ENCODE measurements at regions not wholly inside any gene's neighbourhood (a gene's known extent, or its start where the extent isn't known, plus 50 kb on each side); places are given as distances from the start of the nearest gene placed in this dataset.
"Not testable (repeated sequence)": the region's sequence is repeated elsewhere in the genome, so short reads cannot be mapped to it uniquely, and the experiment has no call there.

DNA sequence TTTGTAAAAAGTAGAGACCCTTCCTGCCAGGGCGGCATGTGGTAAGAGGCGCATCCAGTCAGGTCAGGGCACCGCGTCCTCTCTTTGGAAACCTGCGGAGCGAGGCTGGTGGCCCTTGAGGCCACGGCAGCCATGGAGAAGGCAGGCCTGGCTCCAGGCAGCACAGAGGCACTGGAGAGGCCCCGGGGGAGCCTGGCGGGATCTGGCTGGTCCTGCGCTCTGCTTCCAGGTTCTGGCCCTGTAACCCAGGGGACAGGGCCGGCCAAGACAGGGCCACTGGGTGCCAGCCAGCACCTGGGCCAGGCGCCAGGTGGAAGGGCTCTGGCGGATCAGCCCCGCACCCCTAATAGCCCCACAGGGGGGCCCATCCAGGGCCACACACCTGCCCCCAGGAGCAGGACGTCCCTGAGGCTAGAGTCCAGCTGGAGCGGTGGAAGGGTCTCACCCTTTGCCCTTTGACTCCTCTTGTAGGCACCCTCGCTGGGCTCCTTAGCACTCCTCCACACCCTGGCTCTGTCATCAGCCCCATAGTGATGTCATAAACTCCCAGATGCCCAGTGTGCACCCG is 272.4 kb upstream of the NRSN1 start:
- not testable (repeated sequence) for DNase-seq

DNA sequence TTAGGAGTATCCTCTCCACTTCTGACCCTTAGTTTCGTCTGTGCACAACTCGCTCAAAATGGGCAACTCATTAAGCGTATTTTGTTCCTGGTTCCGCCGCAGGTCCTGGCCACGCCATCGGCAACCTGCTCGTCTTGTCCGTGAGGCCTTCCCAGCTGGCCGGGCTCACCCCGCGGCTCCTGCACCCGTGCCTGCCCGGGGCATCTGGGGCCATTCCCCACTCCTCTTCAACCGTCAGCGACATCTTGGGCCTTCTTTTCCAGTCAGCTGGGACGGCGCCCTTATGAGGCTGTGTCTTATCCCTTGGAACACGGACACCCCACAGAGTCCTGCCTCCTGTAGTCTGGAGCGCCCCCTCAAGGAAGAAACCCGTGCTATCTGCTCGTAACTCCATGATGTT is 271.9 kb upstream of the NRSN1 start:
- not testable (repeated sequence) for DNase-seq

DNA sequence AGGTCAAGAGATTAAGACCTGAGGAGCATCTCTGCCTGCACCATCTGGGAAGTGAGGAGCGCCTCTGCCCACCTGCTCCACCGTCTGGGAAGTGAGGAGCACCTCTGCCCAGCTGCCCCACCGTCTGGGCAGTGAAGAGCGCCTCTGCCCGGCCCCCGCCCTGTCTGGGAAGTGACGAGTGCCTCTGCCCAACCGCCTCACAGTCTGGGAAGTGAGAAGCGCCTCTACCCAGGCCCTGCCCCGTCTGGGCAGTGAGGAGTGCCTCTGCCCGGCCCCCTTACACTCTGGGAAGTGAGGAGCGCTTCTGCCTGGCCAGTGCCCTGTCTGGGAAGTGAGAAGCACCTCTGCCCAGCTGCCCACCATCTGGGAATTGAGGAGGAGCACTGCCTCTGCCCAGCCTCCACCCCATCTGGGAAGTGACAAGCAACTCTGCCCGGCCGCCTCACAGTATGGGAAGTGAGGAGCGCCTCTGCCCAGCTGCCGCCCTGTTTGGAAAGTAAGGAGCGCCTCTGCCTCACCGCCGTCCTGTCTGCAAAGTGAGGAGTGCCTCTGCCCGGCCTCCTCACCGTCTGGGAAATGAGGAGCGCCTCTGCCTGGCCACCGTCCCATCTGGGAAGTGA is 270.4 kb upstream of the NRSN1 start:
- no peak for DNase-seq

DNA sequence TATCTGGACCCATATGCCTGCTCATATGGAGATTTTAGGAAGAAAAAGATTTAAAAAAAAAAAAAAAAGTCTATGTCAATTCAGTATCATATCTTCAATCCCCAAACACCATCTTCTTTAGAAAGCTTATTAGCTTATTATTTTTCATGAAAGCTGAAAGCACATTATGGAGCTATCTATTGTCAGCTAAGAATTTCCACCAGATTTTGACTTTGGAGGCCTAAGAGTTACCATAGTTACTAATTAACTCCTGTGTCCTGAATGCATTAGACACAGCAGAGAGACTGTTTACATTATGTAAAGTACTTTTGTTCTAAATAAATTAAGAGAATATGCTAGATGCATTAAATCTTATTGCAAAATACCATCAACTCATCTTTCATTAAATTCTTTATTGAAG is 255.5 kb upstream of the NRSN1 start:
- no peak for DNase-seq

DNA sequence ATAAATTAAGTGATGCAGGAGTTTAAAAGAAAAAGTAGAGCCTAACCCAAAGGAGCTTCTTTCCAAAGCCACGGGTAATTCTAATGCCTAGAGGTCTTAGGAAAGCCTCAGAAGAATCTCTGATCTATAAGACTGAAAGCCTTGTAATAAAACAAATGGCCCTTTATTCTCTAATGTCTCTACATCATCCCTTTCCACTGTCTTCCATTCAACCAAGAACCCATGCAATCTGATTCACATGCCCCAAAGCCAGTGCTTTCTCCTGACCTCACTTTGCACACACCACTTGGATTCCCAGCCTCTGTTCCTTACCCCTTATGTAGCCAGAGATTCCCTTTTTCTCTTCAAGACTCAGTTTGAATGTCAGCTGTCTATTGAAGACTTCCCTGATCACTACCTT is 252.9 kb upstream of the NRSN1 start:
- no peak for DNase-seq

DNA sequence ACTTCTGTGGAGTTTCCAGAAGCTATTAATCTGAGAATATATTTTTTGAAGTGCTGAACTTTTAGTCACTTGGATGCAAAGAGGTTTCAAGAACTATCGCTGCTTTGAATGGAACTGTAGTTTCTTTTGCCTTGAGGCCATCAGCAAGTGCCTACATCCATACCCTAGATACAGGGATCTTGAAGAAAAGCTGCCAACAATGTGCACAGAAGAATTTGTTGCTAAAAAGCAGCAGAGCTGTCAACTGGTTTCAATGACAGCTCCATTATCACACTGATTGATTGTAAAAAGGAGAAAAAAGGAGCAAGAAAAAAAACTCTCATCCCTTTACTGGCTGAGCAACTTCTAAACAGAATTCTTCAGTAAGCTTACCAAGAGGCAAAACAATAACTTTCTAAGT is 251.0 kb upstream of the NRSN1 start:
- DNase-seq: no peak

DNA sequence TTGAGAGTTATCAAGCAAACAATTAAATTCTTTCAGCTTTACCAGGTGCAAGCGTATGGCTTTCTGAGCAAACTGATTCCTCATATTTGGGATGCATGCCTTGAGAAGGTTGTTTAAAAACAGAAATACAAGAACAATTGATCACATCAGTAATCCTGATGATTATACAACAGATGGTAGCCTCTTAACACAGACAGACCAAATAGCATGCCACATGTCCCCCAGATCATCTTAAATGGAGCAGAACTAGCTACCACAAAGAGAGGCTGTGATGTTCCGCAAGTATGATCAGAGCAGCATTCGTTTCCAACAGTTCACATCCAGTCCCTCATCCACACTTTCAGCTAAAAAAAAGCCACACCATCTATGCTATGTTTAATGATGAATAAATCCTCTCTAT is 246.2 kb upstream of the NRSN1 start:
- DNase-seq: no peak

DNA sequence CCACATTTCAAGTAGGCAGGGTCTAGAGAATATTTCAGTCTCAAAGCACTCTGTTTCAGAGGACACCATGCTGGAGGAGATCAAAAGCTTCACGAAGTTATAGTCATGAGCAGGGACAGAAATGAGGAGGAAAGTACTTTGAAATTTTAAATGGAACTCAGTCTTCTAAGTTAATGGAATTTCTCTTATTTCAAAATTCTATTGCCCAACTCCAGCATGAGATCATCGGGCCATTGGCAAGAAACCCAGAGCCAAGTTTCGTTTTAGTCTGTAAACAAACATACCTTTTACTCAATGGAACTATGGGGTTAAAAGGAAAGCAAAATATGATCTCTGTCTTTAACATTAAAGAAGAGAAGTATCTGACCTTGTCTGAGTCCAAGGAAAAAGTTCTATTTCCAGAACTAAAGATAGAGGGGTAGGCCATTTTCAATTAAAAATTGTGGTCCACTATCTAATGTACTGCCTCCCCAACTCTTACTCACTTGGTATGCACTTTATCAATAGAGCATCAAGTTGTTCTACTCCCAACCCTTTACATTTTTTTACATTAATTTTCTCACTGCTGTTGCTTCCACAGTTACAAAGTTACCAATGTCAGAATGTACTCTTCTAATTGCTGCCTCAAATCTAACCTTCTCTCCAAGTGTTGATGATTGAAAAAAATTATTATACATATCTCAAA is 235.3 kb upstream of the NRSN1 start:
- no peak for DNase-seq

DNA sequence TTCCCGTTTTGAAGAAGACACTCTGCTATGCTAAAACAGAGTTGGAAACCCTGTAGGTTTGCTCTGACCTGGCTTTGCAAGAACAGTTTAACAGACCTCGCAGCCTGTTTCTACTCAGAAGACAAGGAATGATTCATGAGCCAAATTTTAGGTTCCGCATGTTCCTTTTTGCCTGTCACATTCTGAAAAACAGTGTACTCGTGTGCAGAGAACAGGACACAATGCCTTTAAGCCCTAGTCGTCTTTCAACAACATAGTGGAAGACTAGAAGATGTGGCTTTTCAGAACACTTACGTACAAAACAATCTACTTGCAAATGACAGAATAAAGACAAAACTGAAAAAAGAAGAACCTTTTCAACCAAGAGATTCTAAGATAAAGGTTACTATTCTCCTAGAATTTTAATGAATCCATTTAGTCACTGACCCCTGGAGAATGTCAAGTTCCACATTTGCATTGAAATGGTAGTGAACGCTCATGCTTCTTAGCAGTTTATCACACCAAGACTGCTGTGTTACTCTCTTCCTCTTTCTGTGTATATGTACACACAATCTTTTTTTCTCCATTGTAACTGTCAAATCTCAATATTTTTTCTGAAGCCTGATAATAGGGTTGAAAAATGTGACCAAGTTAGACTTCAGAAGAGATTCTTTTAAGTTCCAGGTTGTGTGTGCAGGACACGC is 220.7 kb upstream of the NRSN1 start:
- DNase-seq: no peak

DNA sequence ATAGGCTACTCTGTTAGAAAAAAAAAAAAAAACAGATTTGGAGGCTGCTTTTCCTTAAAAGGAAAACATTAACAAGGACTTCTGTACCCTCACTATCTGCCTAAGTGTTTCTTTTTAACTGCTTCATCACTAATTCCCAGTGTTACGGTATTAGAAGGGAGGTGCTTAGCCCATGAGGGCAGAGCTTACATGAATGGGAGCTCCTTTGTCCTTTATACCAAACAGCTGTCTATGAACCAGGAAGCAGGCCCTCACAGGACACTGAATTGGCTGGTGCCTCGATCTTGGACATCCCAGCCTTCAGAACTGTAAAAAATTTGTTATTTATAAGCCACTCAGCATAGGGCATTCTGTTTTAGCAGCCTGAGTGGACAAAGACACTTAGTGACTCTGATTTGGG is 215.6 kb upstream of the NRSN1 start:
- no peak for DNase-seq

DNA sequence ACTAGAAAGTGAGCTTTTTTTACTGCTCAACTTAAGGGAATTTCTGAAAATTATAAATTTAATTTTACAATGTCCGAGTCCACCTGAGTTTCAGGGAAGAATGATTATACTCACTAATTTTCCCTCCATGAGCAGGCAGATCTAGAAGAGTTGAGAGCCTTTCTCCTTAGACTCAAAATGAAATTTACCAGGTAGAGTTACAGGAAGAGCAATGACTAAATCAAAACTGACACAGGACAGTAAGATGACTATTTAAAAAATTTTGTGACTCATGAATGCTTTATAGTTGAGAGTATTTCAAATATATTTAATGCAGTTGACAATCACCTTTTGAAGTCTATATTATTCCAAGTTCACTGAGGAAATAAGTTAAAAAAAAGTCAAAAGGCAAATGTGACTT is 198.1 kb upstream of the NRSN1 start:
- DNase-seq: no peak

DNA sequence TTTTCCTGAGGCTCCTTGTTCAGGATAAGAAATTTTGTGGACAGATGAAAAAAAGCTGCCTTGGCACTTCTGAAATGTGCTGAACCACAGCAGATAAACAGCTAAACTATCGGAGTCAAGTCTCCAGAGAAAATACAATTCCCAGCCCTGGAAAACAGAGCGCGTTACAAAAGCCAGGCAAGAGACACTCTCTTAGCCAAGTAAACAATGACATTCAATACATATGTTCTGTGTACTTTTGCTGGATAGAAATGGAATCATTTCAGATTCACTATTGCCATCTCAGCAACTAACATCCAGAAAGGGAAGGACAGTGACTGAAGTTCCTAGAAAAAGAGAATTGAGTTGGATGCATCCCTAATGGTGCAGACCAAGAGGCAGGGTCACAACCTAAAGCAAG is 196.8 kb upstream of the NRSN1 start:
- no peak for DNase-seq

DNA sequence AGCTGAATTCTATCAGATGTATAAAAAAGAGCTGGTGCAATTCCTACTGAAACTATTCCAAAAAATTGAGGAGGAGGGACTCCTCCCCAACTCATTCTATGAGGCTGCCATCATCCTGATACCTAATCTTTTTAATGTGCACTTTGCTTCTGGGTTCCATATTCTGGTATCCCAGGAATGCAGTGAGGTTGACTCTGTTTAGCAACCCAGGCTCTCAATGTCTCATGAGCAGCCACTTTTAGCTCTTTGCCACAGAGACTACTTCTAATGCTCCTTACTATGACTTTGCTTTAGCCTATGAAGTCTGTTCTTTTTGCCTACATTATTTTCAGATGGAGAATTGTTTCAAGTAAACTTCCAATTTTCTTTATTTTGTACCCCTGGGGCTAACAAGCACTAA is 185.5 kb upstream of the NRSN1 start:
- DNase-seq: no peak

DNA sequence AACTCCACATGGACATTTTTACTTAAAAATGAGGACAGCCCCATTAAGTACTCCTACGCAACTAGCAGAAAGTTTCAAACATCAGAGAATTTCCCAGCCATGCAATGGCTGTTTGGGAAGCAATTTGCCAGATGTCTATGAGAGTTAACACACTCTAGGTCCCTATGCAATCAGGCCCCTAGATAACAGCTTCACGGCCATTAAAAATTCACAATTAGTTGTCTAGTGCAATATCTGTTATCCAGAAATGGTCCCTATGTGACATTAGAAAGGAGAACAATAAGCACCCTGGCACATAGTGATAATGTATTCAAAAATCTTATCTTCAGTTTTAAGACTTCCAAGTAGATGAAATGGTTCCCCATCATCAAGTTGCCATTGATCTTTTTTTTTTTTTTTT is 174.3 kb upstream of the NRSN1 start:
- DNase-seq: no peak

DNA sequence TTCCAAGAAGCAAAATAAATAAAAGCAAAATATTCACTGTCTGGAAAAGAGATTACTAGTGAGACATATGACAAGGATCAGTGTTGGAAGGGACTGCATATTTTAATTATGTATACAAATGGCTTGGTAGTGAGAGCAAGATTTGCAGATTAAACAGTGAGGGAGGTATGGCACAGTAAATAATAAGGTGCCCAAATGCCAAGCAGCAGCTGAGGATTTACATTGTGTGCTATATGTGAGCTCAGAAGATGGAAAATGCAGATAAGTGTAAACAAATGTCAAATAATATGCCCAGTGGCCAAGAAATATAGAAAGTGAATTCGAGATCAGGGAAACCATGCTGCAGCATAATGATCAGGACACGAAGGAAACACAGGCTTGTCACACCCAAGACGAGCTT is 173.8 kb upstream of the NRSN1 start:
- DNase-seq: no peak

DNA sequence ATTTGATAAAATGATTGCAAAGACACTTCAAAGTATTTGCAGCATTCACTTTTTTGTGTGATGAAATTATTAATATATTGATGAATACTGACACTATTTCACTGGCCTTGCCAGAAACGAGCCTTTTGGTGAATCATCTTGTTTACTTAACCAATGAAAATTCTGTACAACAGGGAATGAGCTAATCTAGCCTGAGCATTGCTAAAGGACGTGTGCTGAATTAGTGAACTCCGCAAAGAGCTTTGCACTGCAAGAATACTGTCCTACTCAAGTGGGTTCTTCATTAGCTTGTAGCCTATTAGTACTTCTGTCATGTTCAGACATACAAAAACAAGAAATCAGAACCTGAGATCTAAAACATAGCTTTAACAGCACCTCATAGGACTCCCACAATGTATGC is 172.0 kb upstream of the NRSN1 start:
- DNase-seq: no peak

DNA sequence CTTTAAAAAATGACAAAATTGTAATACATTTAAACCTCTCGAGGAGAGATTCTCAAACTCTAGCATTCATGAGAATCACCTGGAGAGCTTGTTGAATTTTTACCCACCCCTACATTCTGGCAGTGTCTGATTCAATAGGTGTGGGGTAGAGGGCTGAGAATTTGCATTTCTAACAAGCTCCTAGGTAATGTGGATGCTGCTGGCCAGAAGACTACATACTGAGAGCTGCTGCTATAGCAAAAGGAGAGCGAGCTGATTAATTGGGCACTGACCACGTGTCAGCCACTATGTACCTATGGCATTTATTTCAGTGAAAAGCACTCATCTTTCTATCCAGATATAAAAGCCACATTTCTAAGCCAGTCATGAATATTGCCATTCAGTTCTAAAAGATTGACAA is 169.0 kb upstream of the NRSN1 start:
- DNase-seq: no peak

DNA sequence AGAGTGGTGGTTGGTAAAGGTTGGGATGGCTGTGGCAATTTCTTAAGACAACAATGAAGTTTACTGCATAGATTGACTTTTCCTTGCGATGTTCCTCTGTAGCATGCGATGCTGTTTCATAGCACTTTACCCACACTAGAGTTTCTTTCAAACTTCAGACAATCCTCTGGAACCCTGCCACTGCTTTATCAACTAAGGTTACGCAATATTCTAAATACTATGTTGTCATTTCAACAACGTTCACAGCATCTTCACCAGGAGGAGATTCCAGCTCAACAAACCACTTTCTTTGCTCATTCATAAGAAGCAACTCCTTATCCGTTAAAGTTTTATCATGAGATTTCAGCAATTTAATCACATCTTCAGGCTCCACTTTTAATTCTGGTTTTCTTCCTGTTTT is 161.2 kb upstream of the NRSN1 start:
- DNase-seq: no peak

DNA sequence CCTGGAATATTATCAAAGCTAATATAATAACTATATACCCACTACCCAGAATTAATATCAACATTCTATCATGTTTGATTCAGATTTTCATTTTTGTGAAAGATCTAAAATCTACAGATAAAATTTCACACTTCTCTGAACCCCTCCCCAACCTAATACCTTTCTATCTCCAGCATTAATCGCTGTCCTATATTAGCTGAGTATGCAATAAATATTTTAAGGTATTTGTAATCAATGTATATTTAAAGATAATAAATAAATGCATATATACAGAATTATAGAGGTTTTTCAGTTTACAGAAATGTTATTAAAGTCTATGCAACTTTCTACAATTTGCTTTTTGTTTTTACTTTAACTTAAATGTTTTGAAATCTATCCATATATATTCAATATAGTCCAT is 156.7 kb upstream of the NRSN1 start:
- DNase-seq: no peak

DNA sequence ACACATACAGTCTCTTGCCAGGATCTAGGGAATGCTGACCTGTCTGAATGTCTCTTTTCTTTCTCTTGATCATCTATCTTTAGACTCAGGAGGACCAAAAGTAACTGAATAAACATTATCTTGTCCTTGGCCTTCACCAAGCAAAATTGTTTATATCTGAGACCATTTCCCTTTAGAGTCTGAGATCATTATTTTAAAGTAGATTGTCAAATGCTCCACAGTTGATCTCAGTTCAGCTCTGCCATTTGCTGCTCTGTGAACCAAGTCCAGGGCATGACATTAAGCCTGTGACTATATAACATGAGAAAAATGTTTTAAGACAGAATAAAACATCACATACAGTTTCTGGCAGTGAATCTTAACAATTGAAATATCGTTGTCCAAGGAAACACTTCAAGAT is 148.3 kb upstream of the NRSN1 start:
- DNase-seq: no peak

DNA sequence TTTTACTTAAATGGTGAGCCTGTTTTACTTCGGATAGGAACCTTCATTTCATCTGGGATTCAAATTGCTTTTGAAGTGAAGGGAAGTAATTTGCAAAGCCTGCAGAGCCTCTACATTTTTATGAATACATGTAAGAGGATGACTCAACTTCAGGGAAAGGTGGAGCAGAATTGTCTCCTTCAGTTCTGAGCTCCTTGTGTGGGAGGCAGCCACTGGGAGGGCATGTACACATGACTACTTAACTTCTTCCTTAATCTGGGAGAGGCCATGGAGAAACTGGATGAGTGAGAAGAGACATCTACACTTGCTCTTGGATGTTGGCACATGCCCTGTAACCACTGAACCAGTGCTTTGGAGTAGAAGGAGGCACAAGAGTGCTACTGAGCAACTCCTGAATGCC is 145.1 kb upstream of the NRSN1 start:
- no peak for DNase-seq

DNA sequence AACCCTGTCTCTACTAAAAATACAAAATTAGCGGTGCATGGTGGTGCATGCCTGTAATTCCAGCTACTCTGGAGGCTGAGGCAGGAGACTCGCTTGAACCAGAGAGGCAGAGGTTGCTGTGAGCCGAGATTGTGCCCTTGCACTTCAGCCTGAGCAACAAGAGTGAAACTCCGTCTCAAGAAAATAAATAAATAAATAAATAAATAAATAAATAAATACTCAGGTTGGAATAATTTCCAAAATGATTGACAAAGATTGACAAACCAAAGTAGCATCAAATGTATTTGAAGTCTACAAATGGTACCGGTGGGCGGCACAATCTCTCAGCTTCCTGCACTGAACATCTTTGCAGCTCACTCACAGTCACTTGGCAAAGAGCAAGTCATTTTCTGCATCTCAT is 144.1 kb upstream of the NRSN1 start:
- no peak for DNase-seq

DNA sequence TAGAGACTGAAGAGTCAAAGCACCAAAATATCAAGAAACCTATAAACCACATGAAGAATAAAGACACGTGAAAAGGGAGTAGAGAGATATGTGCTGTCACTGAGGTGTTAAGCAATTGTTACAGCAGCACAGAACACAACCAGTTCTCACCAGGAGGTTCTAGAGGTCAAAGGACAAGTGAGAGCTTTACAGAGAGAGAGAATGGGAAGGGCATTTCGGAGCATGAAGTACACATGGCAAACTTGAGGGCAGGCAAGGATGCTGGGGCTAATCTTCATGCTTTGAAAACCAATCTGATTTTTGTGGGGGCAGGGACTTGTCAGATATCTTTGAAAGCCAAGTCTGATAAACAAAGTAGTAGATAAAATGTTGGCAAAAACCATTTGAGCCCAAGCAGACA is 142.3 kb upstream of the NRSN1 start:
- no peak for DNase-seq

DNA sequence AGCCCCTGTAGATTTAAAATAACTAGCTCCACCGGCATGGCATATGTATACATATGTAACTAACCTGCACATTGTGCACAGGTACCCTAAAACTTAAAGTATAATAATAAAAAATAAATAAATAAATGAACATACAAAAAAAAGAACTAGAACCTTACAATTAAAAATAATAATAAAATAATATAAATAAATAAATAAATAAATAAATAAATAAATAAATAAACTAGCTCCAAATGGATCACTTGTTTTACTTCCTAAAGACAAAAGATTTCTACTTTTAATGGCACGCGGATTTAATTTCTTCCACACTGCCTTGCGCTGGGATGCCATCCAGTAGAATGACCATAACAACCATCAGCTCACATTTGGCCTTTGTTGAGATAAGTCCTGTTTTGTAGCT is 141.0 kb upstream of the NRSN1 start:
- DNase-seq: no peak

Data from DMS 273 treated with DMSO at 0.1 percent for 48 hours (cell line).